Fibroblast of lung (primary cell): ENCODE measurements at regions not wholly inside any gene's neighbourhood (a gene's known extent, or its start where the extent isn't known, plus 50 kb on each side); places are given as distances from the start of the nearest gene placed in this dataset.

Experiments used
- EZH2 ChIP-seq: IDR thresholded peaks from 2 replicates; pipeline ENCODE4 v1.5.1; 2012; ENCODE audit warnings: low read length, control low read depth, mild to moderate bottlenecking; ENCODE audit errors: missing control alignments
- TF ChIP-seq, protein P1 (sequence below), 2 donors: IDR thresholded peaks in 1 of 2; conservative IDR thresholded peaks in 1 of 2; 1 replicate in 1 of 2; 2 replicates in 1 of 2; pipeline ENCODE4 v1.5.1; 2011 to 2012; ENCODE audit warnings: low read length in 2 of 2, control low read depth in 1 of 2, inconsistent platforms in 1 of 2, low read depth in 1 of 2, mild to moderate bottlenecking in 1 of 2

GRCh38 chr1:232899268-232899667, 51.1 kb upstream of the NTPCR start:
- TF ChIP-seq, protein P1, sequence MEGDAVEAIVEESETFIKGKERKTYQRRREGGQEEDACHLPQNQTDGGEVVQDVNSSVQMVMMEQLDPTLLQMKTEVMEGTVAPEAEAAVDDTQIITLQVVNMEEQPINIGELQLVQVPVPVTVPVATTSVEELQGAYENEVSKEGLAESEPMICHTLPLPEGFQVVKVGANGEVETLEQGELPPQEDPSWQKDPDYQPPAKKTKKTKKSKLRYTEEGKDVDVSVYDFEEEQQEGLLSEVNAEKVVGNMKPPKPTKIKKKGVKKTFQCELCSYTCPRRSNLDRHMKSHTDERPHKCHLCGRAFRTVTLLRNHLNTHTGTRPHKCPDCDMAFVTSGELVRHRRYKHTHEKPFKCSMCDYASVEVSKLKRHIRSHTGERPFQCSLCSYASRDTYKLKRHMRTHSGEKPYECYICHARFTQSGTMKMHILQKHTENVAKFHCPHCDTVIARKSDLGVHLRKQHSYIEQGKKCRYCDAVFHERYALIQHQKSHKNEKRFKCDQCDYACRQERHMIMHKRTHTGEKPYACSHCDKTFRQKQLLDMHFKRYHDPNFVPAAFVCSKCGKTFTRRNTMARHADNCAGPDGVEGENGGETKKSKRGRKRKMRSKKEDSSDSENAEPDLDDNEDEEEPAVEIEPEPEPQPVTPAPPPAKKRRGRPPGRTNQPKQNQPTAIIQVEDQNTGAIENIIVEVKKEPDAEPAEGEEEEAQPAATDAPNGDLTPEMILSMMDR (conservative IDR thresholded peaks at IDR 0.05 in 1 of 2, IDR thresholded peaks at IDR 0.05 in 1 of 2; ENCODE audit: low read depth in 1 of 2, low read length in 2 of 2) = no peak
- no peak for TF ChIP-seq EZH2
